ENCODE measurements at regions not wholly inside any gene's neighbourhood (a gene's known extent, or its start where the extent isn't known, plus 50 kb on each side); places are given as distances from the start of the nearest gene placed in this dataset.

DNA sequence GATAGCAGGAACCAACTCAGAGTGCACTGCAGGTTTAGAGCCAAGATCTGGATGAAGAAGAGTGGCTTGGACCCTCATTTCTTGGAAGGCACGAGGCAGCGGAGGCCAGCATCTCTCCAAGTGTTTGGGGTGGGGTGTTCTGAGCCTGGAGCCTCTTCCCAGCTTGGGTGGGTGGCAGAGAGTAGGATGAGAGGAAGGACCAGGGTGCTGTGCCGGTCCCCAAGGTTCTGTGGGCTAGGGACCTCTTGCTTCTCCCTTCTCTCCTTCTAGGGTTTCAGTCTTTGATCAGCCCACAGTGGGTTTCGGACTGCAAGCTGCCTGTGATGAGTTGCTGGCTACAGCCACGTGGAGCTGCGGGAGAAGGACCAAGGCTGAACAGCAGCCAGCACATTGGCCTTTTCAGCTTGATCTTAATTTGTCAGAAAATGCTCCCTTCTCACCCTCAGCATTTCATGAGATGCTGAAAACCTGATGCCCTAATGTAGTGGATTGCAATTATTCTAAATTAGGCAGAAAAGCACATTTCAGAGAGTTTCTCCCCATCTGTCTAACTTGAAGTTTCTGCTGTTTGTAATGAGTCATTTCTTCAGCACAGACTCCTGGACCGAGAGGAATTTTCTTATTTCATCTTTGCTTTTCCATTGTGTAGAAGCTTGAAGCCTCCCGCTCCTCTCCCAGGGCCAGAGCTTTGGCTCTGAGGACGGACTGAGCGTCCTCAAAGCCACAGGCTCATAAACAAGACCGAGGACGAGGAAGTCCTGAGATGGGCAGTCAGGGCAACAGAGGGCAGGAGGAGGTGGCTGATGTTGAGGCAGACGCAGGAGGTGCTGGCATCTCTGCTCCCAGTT, 99.1 kb upstream of the HDAC4 start:
- no peak for DNase-seq

- DNase-seq: no peak
Observed at GRCh38 chr2:239498981-239499634, 98.3 kb upstream of the HDAC4 start.

DNA sequence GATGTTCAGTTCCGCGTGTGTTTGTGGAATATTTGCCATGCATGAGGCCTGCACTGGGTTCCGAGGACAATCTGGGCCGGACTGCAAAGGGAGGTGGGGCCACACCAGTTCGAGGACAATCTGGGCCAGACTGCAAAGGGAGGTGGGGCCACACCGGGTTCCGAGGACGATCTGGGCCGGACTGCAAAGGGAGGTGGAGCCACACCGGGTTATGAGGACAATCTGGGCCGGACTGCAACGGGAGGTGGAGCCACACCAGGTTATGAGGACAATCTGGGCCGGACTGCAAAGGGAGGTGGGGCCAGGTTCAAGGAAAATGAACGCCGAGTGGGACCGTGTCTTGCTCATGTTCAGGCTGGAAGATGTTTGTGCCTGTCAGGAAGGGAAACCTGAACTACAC, 97.8 kb upstream of the HDAC4 start:
- no peak for DNase-seq

- DNase-seq: no peak
Observed at GRCh38 chr2:239496700-239497099, 95.9 kb upstream of the HDAC4 start.

DNA sequence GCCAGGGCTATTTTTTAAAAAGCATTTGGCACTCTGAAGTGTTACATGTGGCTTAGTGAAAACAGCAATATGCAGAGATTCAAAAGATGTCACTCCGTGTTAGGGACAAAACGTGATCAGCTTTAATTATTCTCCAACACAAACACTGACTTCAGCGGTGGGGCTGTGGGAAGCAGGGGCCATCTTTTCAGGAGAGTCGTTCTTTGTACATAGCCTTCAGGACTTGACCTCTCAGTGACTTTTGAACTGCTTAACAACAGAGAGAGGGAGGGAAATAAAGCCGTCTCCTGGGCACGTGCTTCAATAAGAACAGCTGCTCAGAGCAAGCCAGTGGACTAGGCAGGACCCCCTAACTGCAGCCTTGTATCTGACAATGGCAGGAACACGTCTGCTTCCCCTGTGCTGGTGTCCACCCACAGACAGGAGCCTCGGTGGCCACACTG, 95.0 kb upstream of the HDAC4 start:
- no peak for DNase-seq

- DNase-seq: no peak
Observed at GRCh38 chr2:239495175-239495574, 94.4 kb upstream of the HDAC4 start.

- DNase-seq: no peak
Observed at GRCh38 chr2:239494578-239494977, 93.8 kb upstream of the HDAC4 start.

- DNase-seq: no peak
Observed at GRCh38 chr2:239489481-239489880, 88.7 kb upstream of the HDAC4 start.

GRCh38 chr2:239488125-239488524, 87.3 kb upstream of the HDAC4 start:
- DNase-seq: no peak

- DNase-seq: no peak
Observed at GRCh38 chr2:239487272-239487671, 86.5 kb upstream of the HDAC4 start.

DNA sequence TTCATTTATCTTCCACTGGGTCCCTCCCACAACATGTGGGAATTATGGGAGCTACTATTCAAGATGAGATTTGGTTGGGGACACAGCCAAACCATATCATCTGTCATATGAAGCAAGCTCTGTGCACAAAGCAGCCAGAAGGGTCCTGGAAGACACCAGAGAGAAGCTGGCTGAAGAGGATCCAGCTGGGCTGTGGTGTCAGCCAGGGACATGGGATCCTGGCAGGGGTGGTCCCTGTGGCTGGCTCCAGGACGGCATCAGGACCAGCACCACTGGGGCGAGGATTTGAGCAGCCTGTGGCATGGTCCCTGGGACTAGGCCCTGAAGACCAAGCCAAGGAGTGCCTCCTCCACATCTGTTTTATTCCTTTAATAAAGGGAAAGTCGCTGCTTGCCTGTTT, 84.8 kb upstream of the HDAC4 start:
- no peak for DNase-seq

DNA sequence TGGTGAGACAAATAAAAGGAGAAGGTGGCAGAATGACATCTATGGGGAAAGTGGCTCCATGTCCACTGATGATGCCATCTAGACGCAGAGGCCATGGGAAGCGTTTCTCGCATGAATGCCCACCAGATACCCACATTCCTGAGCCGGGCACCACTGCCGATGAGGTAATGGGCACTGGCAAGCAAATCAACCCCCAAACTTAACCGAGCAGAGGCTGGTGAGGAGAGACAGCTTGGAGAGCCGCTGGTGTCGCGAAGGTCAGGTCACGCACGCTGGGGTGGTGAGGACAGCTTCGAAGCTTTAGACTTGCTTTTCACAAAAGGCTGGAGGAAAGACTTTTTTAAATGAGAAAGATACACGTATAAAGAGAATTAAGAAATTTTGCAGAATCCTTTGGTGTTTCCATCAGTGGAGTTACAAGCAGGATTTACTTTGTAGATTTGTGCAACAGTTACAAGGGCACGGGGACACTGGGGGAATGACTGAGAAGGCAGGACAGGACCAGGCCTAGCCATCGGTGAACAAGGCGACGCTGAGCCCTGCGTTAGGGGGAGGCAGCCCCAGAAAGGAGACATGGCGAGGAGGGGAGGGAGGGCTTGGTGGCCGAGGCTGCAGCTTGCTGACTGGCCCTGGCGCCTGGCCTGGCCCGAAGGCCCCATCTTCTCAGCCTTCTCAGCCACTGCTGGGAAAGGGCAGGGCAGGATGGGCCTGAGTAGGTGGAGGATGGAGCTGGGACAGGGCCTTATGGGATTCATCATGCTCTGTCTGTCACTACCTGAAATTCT, 83.9 kb upstream of the HDAC4 start:
- DNase-seq: no peak

DNA sequence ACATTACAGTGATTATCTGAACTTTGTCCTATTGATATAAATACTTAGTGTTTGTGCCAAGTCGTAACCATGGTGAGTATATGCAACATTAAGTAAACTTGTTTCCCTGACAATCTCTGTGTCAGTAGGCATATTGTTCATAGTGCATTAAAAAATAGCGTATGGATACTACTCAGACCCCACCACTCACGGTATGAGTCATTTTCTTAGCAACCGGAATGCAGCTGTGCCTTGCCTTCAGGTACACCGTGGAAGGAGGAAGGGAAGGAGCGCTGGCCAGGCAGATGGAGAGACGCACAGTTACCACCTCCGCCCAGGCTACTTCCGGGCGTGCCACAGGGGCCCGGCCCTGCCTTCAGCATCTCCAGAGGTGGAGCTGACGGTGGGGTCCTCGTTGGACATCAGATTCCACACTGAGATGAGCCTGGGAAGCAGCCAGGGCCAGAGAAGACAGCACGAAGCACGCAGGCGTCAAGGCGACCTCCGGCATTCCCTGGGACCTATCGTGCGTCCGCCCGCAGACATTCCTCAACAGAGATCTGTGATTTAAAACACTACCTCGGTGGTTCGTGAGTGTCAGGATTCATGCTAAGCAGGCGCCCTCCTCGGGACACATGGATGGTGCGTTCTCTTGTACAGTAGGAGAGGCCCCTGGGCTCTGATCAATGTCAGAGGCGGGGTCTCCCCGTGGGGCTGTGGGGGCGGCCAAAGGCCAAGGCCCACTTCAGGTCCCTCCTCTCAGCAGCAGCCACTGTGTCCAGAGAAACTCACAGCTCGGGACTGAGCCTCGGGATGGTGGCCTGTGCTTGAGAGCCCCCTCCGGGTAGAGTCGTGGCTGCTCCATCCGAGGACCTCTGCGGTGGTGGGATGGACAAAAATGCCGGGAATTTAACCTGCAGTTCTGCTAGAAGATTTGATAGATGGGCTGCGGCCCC, 82.2 kb upstream of the HDAC4 start:
- no peak for DNase-seq

DNA sequence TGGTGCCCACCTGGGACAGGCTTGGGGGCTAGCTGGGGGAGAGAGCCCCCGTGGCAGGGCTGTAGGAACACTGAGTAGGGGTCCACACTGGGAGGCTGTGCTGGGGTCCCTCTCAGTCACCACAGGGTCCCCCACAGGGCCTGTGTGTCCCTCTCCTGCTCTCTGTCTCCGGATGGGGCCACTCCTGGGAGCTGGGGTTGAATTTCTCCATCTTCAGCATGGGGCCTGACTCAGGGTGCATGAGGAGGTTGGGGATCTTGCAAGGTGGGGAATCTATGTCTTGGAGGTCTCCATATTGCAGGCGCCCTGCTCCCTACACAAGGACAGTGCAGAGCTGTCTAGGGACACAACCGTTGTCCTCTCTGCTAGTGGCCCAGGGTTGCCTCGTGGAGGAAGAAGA, 78.7 kb upstream of the HDAC4 start:
- no peak for DNase-seq

- DNase-seq: no peak
Observed at GRCh38 chr2:239477591-239477990, 76.8 kb upstream of the HDAC4 start.

DNA sequence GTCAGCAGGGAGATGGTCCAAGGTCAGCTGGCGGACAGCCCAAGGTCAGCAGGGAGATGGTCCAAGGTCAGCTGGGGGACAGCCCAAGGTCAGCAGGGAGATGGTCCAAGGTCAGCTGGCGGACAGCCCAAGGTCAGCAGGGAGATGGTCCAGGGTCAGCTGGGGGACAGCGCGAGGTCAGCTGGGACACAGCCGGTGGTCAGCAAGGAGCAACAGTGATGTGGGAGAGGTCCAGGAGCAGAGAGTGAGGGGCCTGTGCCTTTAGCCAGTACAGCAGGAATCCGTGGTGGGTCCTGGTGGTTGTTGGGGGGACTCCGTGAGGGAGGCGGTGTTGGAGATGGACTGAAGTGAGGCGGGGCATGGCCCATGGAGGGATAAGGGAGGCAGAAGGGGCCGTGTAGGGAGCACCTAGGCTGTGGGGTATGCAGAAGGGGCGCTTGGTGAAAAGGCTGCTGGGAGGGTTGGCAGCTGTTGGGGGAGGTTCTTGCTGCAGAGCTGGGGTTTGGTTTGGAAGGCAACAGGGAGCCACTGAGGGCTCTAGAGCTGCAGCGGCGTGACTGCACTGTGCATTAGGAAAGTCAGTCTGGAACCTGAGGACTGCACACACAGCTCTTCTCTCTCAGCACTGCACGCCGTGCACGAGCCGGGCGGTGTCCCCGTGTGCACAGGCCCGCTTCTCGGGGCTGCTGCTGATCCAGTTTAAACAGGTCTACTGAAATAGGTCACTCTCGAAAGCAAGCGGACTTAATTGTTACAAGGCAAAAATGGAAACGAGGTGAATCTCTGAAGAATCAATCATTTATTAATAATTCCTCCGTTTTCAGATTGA, 76.2 kb upstream of the HDAC4 start:
- no peak for DNase-seq

DNA sequence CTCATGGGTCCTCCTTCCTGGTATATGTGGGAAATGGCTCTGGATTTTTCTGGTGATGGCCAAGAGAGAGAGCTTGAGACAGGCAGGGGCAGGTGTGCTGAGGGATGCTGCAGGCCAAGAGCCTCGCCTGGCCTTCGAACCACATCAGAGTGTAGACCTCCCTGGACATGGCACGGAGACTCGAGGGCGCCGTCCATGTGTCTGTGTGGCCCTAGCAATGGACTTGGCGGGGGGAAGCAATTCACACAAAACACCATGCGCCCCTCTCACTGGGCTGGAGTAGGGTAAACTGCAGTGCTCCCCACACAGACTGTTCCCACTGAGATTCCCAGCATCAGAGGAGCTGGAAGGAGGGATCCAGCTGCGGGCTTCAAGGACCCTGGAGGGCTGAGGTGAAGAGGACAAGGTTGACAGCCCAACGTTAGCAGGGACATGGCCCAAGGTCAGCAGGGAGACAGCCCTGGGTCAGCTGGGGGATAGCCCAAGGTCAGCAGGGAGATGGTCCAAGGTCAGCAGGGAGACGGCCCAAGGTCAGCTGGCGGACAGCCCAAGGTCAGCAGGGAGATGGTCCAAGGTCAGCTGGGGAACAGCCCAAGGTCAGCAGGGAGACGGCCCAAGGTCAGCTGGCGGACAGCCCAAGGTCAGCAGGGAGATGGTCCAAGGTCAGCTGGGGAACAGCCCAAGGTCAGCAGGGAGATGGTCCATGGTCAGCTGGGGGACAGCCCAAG, 75.4 kb upstream of the HDAC4 start:
- no peak for DNase-seq

- DNase-seq: no peak
Observed at GRCh38 chr2:239475161-239476028, 74.6 kb upstream of the HDAC4 start.

DNA sequence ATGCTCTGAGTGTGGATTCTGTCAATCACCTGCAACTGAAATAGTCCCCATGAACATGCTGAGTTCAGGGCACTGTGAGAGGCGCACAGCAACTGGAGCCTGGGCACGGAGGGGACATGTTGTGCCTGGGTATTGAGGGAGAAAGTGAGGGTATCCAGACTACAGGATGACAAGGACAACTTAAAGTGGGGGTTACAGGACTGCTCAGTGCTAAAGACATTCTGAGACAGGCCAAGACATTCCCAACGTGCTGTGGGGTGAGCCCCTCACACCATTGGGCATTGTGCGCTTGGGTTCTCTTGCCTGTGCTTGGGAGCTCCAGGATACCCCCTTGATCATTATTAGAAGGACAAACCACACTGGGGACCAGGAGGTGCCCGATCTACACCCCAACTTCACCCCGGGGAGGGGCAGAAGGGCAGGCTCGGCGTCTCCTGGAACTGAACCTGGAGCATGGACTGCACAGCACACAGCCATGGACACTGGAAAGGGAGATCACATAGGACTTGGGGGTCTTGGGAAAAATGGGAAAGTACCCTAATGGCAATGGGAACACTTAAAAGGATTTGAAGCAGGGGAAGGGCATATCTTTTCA, 72.5 kb upstream of the HDAC4 start:
- no peak for DNase-seq
